WTC11 (cell line): ENCODE measurements at regions not wholly inside any gene's neighbourhood (a gene's known extent, or its start where the extent isn't known, plus 50 kb on each side); places are given as distances from the start of the nearest gene placed in this dataset.
A peak's percentile ranks its signal among the peaks of the same experiment; 100 is the strongest.

Experiments
- ATAC-seq: fragments of 200-7000 bp; cut with Tn5 transposase; 2 replicates; pipeline ENCODE4 v1.10.0; 2021; ENCODE audit warnings: mild to moderate bottlenecking, moderate library complexity
- CTCF ChIA-PET: fragments of 300-600 bp; sonication (Branson Sonifier 250); formaldehyde crosslinking; loops from one replicate; lab custom pipeline; 2021; ENCODE audit warnings: antibody characterized with exemption; lab: Charles Lee
- POLR2A ChIA-PET: fragments of 350-600 bp; sonication (Branson Sonifier 250); formaldehyde crosslinking; loops from one replicate; lab custom pipeline; 2021; ENCODE audit warnings: antibody characterized with exemption; lab: Charles Lee
- DNase-seq: peaks from one replicate; pipeline ENCODE4 v3.0.0; 2021; ENCODE audit warnings: low spot score
- H3K27ac Mint-ChIP-seq: 2 replicates; pipeline ENCODE4 v1.8.0; 2021; ENCODE audit warnings: mixed read lengths
- H3K27me3 Mint-ChIP-seq: 2 replicates; pipeline ENCODE4 v1.8.0; 2021; ENCODE audit warnings: low read depth, mild to moderate bottlenecking, moderate library complexity, mixed read lengths
- H3K36me3 Mint-ChIP-seq: 2 replicates; pipeline ENCODE4 v1.8.0; 2021; ENCODE audit warnings: mixed read lengths
- H3K4me1 Mint-ChIP-seq: 2 replicates; pipeline ENCODE4 v1.8.0; 2022; ENCODE audit warnings: mixed read lengths
- H3K4me3 Mint-ChIP-seq: 2 replicates; pipeline ENCODE4 v1.8.0; 2021; ENCODE audit warnings: mild to moderate bottlenecking, moderate library complexity, mixed read lengths
- H3K9me3 Mint-ChIP-seq: 2 replicates; pipeline ENCODE4 v1.8.0; 2021; ENCODE audit warnings: mixed read lengths
- AFF4 ChIP-seq: sonication (generic); formaldehyde crosslinking; IDR thresholded peaks from 2 replicates; pipeline ENCODE4 v1.8.1; 2023; ENCODE audit warnings: mild to moderate bottlenecking, missing genetic modification reagents, borderline replicate concordance
- KAT7 ChIP-seq: sonication (generic); formaldehyde crosslinking; IDR thresholded peaks from 2 replicates; pipeline ENCODE4 v1.8.1; 2023; ENCODE audit warnings: missing genetic modification reagents, mild to moderate bottlenecking, borderline replicate concordance
- ZNF425 ChIP-seq: fragments of 250-450 bp; sonication (Bioruptor Pico); conservative IDR thresholded peaks from 2 replicates; pipeline ENCODE4 v1.9.0; 2021; ENCODE audit warnings: mild to moderate bottlenecking
- ZNF512 ChIP-seq: sonication (generic); formaldehyde crosslinking; IDR thresholded peaks from 2 replicates; pipeline ENCODE4 v1.8.1; 2022; ENCODE audit warnings: missing genetic modification reagents, borderline replicate concordance
- TF ChIP-seq, protein P1 (sequence below): sonication (generic); formaldehyde crosslinking; IDR thresholded peaks from 2 replicates; pipeline ENCODE4 v1.8.0; 2023; ENCODE audit warnings: missing genetic modification reagents, mild to moderate bottlenecking, borderline replicate concordance
- TF ChIP-seq, protein P2 (sequence below): sonication (generic); formaldehyde crosslinking; IDR thresholded peaks from 2 replicates; pipeline ENCODE4 v1.8.0; 2023; ENCODE audit warnings: mild to moderate bottlenecking, missing genetic modification reagents
- TF ChIP-seq, protein P3 (sequence below): sonication (generic); formaldehyde crosslinking; IDR thresholded peaks from 2 replicates; pipeline ENCODE4 v1.8.0; 2022; ENCODE audit warnings: mild to moderate bottlenecking, missing genetic modification reagents

DNA sequence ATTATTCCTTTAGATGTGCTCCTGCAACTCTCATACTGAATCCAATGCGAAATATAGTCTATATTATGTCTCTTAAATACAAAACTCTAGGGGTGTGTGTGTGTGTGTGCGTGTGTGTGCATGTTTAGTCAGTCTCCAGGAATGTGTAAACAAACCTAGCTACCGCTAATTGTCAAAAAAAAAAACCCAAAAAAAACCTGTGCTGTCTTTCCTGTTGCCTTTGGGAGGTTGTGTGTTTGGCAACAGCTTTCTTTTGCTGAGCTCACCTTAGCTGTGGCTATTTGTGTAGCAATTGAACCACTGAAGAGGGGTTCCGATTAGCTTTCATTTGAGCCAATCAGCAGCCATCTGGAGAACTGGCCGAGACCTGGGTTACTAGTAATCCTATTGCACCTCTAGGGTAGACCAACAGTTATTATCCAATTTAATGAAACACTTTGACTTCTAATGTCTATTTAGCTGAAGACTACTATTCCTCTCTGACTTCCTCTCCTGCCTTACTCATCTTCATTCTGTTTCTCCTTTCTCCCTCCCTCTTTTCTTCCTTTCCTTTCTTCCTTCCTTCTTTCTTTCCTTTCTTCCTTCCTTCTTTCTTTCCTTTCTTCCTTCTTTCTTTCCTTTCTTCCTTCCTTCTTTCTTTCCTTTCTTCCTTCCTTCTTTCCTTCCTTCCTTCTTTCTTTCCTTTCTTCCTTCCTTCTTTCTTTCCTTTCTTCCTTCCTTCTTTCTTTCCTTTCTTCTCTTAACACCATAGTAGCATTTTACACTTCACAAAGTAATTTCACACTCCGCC lies 471.1 kb downstream of the GBA3 start:
- no peak overlapping the region for H3K27ac Mint-ChIP-seq
- no peaks in the 10 kb centered on the region for H3K36me3 Mint-ChIP-seq
- DNase-seq (no peak), ATAC-seq (peak; percentile 66)
- TF ChIP-seq, protein P1, sequence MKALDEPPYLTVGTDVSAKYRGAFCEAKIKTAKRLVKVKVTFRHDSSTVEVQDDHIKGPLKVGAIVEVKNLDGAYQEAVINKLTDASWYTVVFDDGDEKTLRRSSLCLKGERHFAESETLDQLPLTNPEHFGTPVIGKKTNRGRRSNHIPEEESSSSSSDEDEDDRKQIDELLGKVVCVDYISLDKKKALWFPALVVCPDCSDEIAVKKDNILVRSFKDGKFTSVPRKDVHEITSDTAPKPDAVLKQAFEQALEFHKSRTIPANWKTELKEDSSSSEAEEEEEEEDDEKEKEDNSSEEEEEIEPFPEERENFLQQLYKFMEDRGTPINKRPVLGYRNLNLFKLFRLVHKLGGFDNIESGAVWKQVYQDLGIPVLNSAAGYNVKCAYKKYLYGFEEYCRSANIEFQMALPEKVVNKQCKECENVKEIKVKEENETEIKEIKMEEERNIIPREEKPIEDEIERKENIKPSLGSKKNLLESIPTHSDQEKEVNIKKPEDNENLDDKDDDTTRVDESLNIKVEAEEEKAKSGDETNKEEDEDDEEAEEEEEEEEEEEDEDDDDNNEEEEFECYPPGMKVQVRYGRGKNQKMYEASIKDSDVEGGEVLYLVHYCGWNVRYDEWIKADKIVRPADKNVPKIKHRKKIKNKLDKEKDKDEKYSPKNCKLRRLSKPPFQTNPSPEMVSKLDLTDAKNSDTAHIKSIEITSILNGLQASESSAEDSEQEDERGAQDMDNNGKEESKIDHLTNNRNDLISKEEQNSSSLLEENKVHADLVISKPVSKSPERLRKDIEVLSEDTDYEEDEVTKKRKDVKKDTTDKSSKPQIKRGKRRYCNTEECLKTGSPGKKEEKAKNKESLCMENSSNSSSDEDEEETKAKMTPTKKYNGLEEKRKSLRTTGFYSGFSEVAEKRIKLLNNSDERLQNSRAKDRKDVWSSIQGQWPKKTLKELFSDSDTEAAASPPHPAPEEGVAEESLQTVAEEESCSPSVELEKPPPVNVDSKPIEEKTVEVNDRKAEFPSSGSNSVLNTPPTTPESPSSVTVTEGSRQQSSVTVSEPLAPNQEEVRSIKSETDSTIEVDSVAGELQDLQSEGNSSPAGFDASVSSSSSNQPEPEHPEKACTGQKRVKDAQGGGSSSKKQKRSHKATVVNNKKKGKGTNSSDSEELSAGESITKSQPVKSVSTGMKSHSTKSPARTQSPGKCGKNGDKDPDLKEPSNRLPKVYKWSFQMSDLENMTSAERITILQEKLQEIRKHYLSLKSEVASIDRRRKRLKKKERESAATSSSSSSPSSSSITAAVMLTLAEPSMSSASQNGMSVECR (CRISPR knock-in tag): no peak
- TF ChIP-seq, protein P2, sequence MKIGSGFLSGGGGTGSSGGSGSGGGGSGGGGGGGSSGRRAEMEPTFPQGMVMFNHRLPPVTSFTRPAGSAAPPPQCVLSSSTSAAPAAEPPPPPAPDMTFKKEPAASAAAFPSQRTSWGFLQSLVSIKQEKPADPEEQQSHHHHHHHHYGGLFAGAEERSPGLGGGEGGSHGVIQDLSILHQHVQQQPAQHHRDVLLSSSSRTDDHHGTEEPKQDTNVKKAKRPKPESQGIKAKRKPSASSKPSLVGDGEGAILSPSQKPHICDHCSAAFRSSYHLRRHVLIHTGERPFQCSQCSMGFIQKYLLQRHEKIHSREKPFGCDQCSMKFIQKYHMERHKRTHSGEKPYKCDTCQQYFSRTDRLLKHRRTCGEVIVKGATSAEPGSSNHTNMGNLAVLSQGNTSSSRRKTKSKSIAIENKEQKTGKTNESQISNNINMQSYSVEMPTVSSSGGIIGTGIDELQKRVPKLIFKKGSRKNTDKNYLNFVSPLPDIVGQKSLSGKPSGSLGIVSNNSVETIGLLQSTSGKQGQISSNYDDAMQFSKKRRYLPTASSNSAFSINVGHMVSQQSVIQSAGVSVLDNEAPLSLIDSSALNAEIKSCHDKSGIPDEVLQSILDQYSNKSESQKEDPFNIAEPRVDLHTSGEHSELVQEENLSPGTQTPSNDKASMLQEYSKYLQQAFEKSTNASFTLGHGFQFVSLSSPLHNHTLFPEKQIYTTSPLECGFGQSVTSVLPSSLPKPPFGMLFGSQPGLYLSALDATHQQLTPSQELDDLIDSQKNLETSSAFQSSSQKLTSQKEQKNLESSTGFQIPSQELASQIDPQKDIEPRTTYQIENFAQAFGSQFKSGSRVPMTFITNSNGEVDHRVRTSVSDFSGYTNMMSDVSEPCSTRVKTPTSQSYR (CRISPR knock-in tag): no peak
- TF ChIP-seq ZNF425 (CRISPR knock-in tag): no peak
- TF ChIP-seq ZNF512: peak; percentile 91; the same call in 1 of the 2 replicates
- no peak for TF ChIP-seq KAT7
- TF ChIP-seq AFF4 (CRISPR knock-in tag): no peak
- TF ChIP-seq, protein P3, sequence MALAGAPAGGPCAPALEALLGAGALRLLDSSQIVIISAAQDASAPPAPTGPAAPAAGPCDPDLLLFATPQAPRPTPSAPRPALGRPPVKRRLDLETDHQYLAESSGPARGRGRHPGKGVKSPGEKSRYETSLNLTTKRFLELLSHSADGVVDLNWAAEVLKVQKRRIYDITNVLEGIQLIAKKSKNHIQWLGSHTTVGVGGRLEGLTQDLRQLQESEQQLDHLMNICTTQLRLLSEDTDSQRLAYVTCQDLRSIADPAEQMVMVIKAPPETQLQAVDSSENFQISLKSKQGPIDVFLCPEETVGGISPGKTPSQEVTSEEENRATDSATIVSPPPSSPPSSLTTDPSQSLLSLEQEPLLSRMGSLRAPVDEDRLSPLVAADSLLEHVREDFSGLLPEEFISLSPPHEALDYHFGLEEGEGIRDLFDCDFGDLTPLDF: no peak
- ChIA-PET CTCF (interaction anchor here (0.6 to 2.7 kb wide), 3 partner anchors 28 to 771 kb away, joined by 3 to 15 read pairs (median 4); no protein-coding TSS in a partner anchor), POLR2A (no interaction called here)
- no peaks in the 10 kb centered on the region for H3K9me3 Mint-ChIP-seq
- peaks cover 36% of the 10 kb centered on the region for H3K4me1 Mint-ChIP-seq
- H3K4me3 Mint-ChIP-seq: no peak overlapping the region
- H3K27me3 Mint-ChIP-seq: peaks cover 20% of the 10 kb centered on the region
